ENCODE measurements at regions not wholly inside any gene's neighbourhood (a gene's known extent, or its start where the extent isn't known, plus 50 kb on each side); places are given as distances from the start of the nearest gene placed in this dataset.

- TF ChIP-seq POLR2AphosphoS5 (IDR thresholded peaks at IDR 0.05; ENCODE audit: low read depth, low read length) (no peak), TAF1 (IDR thresholded peaks at IDR 0.05; ENCODE audit: low read depth, low read length) (no peak), CTCF (IDR thresholded peaks at IDR 0.05; ENCODE audit: control extremely low read depth in 1 of 3, insufficient read depth in 1 of 3, low read depth in 1 of 3, low read length in 3 of 3) (no peak), CREB1 (IDR thresholded peaks at IDR 0.05) (no peak), POLR2A (IDR thresholded peaks at IDR 0.05; ENCODE audit: control extremely low read depth in 1 of 2, low read depth in 2 of 2, low read length in 2 of 2) (no peak), MAX (IDR thresholded peaks at IDR 0.05) (no peak), JUN (IDR thresholded peaks at IDR 0.05; ENCODE audit: low read depth, low read length) (no peak), TEAD4 (IDR thresholded peaks at IDR 0.05; ENCODE audit: low read depth, low read length) (no peak), EZH2 (IDR thresholded peaks at IDR 0.05; ENCODE audit: low read depth, low read length, severe bottlenecking) (no peak), RBBP5 (IDR thresholded peaks at IDR 0.05; ENCODE audit: borderline replicate concordance, low read depth, low read length) (no peak), KDM1A (IDR thresholded peaks at IDR 0.05; ENCODE audit: borderline replicate concordance, low read length) (no peak), EP300 (IDR thresholded peaks at IDR 0.05; ENCODE audit: borderline replicate concordance in 1 of 2, low read depth in 2 of 2, low read length in 2 of 2) (no peak), CBX5 (IDR thresholded peaks at IDR 0.05; ENCODE audit: low read depth, low read length) (no peak), CHD1 (IDR thresholded peaks at IDR 0.05; ENCODE audit: low read depth, low read length) (no peak)
Measured at GRCh38 chr3:14594234-14594633, 54.1 kb upstream of the GRIP2 start.

All from H1 (cell line).